ENCODE measurements at regions not wholly inside any gene's neighbourhood (a gene's known extent, or its start where the extent isn't known, plus 50 kb on each side); places are given as distances from the start of the nearest gene placed in this dataset.
"Not testable (repeated sequence)": the region's sequence is repeated elsewhere in the genome, so short reads cannot be mapped to it uniquely, and the experiment has no call there.

- ATAC-seq; H3K4me3 Mint-ChIP-seq; DNase-seq; H3K36me3 Mint-ChIP-seq (ENCODE audit: low read depth); H3K27me3 Mint-ChIP-seq; CTCF ChIA-PET; POLR2A ChIA-PET; H3K27ac Mint-ChIP-seq; intact Hi-C loops (cut with DNase I, micrococcal nuclease); H3K4me1 Mint-ChIP-seq; H3K9me3 Mint-ChIP-seq (ENCODE audit: low read depth): not testable (repeated sequence)
These were observed 1835.6 kb downstream of the KHDRBS2 start for GRCh38 chr6:60450428-60450827.

- H3K4me1 Mint-ChIP-seq; intact Hi-C loops (cut with DNase I, micrococcal nuclease); CTCF ChIA-PET; H3K4me3 Mint-ChIP-seq; H3K27me3 Mint-ChIP-seq; ATAC-seq; H3K27ac Mint-ChIP-seq; H3K9me3 Mint-ChIP-seq (ENCODE audit: low read depth); H3K36me3 Mint-ChIP-seq (ENCODE audit: low read depth); DNase-seq; POLR2A ChIA-PET: not testable (repeated sequence)
These were observed 1841.5 kb downstream of the KHDRBS2 start for GRCh38 chr6:60444532-60444931.

DNA sequence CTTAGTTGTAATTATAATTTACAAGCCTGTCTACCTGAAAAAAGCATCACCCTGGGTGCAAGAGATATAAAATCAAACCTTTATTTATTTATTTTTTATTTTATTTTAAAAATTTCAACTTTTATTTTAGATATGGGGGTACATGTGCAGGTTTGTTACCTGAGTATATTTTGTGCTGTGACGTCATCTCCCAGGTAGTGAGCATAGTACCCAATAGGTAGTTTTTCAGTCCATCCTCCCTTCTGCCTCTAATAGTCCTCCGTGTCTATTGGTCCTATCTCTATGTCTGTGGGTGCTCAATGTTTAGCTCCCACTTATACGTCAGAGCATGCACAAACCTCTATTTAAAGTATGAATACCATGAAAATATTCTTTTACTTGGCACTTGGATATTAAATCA, 1846.3 kb downstream of the KHDRBS2 start:
- POLR2A ChIA-PET; H3K4me3 Mint-ChIP-seq; DNase-seq; H3K36me3 Mint-ChIP-seq (ENCODE audit: low read depth); intact Hi-C loops (cut with DNase I, micrococcal nuclease); H3K27ac Mint-ChIP-seq; H3K27me3 Mint-ChIP-seq; H3K4me1 Mint-ChIP-seq; ATAC-seq; CTCF ChIA-PET: not testable (repeated sequence)
- H3K9me3 Mint-ChIP-seq (ENCODE audit: low read depth) = peaks cover 11% of the 10 kb centered on the region

DNA sequence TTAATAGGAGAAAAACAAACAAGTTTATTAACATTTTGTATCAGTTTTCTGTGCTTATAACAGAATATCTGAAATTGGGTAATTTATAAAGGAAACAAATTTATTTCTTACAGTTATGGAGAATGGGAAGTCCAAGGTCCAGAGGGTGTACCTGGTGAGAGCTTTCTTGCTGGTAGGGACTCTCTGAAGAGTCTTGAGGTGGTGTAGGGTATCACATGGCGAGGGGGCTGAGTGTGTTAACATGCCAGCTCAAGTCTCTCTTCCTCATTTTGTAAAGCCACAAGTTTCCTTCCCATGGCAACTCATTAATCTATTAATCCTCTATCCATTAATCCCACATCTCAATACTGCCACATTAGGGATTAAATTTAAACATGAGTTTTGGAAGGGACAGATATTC, 1863.3 kb downstream of the KHDRBS2 start:
- POLR2A ChIA-PET; intact Hi-C loops (cut with DNase I, micrococcal nuclease); H3K27me3 Mint-ChIP-seq; DNase-seq; H3K27ac Mint-ChIP-seq; CTCF ChIA-PET; H3K4me3 Mint-ChIP-seq; ATAC-seq; H3K4me1 Mint-ChIP-seq; H3K36me3 Mint-ChIP-seq (ENCODE audit: low read depth): not testable (repeated sequence)
- peaks cover 15% of the 10 kb centered on the region for H3K9me3 Mint-ChIP-seq (ENCODE audit: low read depth)

- peaks cover 11% of the 10 kb centered on the region for H3K9me3 Mint-ChIP-seq (ENCODE audit: low read depth)
- intact Hi-C loops (cut with DNase I, micrococcal nuclease); POLR2A ChIA-PET; H3K27me3 Mint-ChIP-seq; H3K27ac Mint-ChIP-seq; H3K36me3 Mint-ChIP-seq (ENCODE audit: low read depth); H3K4me3 Mint-ChIP-seq; DNase-seq; H3K4me1 Mint-ChIP-seq; CTCF ChIA-PET; ATAC-seq: not testable (repeated sequence)
These were observed 1869.9 kb downstream of the KHDRBS2 start for GRCh38 chr6:60416118-60416517.

DNA sequence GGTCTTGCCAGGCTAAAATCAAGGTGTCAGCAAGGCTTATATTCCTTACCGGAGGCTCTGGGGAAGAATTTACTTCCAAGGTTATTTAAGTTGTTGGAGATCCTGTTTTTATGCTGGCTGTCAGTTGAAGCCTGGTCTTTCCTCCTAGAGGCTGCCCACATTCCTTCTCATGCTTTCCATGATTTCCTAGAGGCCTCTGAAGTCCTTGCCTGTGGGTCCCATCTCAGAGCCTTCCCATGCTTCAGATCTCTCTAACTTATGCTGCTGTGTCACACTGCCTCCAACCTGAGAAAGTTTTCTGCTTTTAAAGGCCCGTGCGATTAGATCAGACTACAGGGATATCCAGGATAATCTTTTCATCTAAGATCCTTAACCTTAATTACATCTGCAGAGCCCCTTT, 1877.3 kb downstream of the KHDRBS2 start:
- H3K4me1 Mint-ChIP-seq; DNase-seq; H3K36me3 Mint-ChIP-seq (ENCODE audit: low read depth); CTCF ChIA-PET; H3K27ac Mint-ChIP-seq; POLR2A ChIA-PET; intact Hi-C loops (cut with DNase I, micrococcal nuclease); ATAC-seq; H3K27me3 Mint-ChIP-seq; H3K4me3 Mint-ChIP-seq: not testable (repeated sequence)
- H3K9me3 Mint-ChIP-seq (ENCODE audit: low read depth) = peaks cover 11% of the 10 kb centered on the region

DNA sequence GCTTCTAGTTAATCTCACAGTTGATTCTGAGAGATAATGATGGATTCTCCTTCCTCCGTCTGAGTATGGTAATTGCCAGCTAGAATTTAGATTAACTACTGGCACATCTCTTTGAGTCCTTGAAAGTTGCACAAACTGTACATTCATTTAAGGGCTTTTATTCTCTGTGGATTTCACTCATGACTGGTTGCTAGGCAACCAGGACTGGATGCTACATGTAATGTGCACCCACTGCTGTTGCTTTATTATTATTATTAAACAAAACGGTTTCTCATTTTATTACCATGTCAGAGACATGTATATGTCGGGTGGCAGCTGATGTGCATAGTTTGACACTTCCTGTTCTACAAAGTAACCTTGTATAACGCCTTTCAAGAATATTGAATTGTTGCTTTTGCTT, 1882.8 kb downstream of the KHDRBS2 start:
- ATAC-seq; H3K4me1 Mint-ChIP-seq; H3K27ac Mint-ChIP-seq; CTCF ChIA-PET; DNase-seq; H3K4me3 Mint-ChIP-seq; POLR2A ChIA-PET; H3K36me3 Mint-ChIP-seq (ENCODE audit: low read depth); H3K9me3 Mint-ChIP-seq (ENCODE audit: low read depth); H3K27me3 Mint-ChIP-seq; intact Hi-C loops (cut with DNase I, micrococcal nuclease): not testable (repeated sequence)

- ATAC-seq; H3K36me3 Mint-ChIP-seq (ENCODE audit: low read depth); intact Hi-C loops (cut with DNase I, micrococcal nuclease); CTCF ChIA-PET; H3K4me1 Mint-ChIP-seq; H3K27me3 Mint-ChIP-seq; H3K9me3 Mint-ChIP-seq (ENCODE audit: low read depth); H3K27ac Mint-ChIP-seq; H3K4me3 Mint-ChIP-seq; DNase-seq; POLR2A ChIA-PET: not testable (repeated sequence)
These were observed 1883.5 kb downstream of the KHDRBS2 start for GRCh38 chr6:60402490-60402889.

- H3K4me3 Mint-ChIP-seq; H3K36me3 Mint-ChIP-seq (ENCODE audit: low read depth); H3K4me1 Mint-ChIP-seq; H3K27ac Mint-ChIP-seq; CTCF ChIA-PET; H3K27me3 Mint-ChIP-seq; POLR2A ChIA-PET; intact Hi-C loops (cut with DNase I, micrococcal nuclease); ATAC-seq; DNase-seq: not testable (repeated sequence)
- H3K9me3 Mint-ChIP-seq (ENCODE audit: low read depth) = peaks cover 13% of the 10 kb centered on the region
These were observed 1890.8 kb downstream of the KHDRBS2 start for GRCh38 chr6:60395261-60395660.

GRCh38 chr6:60392969-60393368, 1893.1 kb downstream of the KHDRBS2 start:
- H3K4me1 Mint-ChIP-seq; H3K27ac Mint-ChIP-seq; H3K27me3 Mint-ChIP-seq; POLR2A ChIA-PET; DNase-seq; H3K4me3 Mint-ChIP-seq; CTCF ChIA-PET; H3K36me3 Mint-ChIP-seq (ENCODE audit: low read depth); intact Hi-C loops (cut with DNase I, micrococcal nuclease); ATAC-seq: not testable (repeated sequence)
- peaks cover 15% of the 10 kb centered on the region for H3K9me3 Mint-ChIP-seq (ENCODE audit: low read depth)

DNA sequence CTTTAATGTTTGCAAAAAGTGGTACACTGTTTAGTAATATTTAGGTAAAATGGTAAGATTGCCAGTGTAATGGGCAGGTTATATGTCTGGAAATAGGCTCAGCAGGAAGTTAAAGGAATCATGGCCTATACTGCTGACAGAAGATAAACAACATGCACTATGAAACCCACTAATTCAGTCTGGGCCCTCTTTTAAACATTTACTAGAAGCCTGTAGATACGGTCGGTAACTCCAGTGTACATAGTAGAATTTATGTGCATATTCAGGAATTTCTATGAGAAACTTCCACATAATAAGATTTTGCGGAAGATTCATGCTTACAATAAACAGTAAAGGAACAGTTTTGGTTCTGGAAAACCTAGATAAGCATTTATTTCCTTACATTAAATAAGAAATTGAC, 1896.9 kb downstream of the KHDRBS2 start:
- intact Hi-C loops (cut with DNase I, micrococcal nuclease); H3K4me3 Mint-ChIP-seq; H3K36me3 Mint-ChIP-seq (ENCODE audit: low read depth); POLR2A ChIA-PET; H3K9me3 Mint-ChIP-seq (ENCODE audit: low read depth); H3K27ac Mint-ChIP-seq; H3K4me1 Mint-ChIP-seq; H3K27me3 Mint-ChIP-seq; DNase-seq; ATAC-seq; CTCF ChIA-PET: not testable (repeated sequence)

- DNase-seq; CTCF ChIA-PET; intact Hi-C loops (cut with DNase I, micrococcal nuclease); H3K4me3 Mint-ChIP-seq; H3K36me3 Mint-ChIP-seq (ENCODE audit: low read depth); H3K4me1 Mint-ChIP-seq; ATAC-seq; POLR2A ChIA-PET; H3K27me3 Mint-ChIP-seq; H3K9me3 Mint-ChIP-seq (ENCODE audit: low read depth); H3K27ac Mint-ChIP-seq: not testable (repeated sequence)
These were observed 1901.4 kb downstream of the KHDRBS2 start for GRCh38 chr6:60384614-60385013.

- H3K9me3 Mint-ChIP-seq (ENCODE audit: low read depth); H3K27me3 Mint-ChIP-seq; H3K4me1 Mint-ChIP-seq; DNase-seq; H3K27ac Mint-ChIP-seq; intact Hi-C loops (cut with DNase I, micrococcal nuclease); CTCF ChIA-PET; H3K4me3 Mint-ChIP-seq; H3K36me3 Mint-ChIP-seq (ENCODE audit: low read depth); POLR2A ChIA-PET; ATAC-seq: not testable (repeated sequence)
These were observed 1903.3 kb downstream of the KHDRBS2 start for GRCh38 chr6:60382771-60383170.

Measured in activated CD4-positive, alpha-beta T cell treated with anti-CD3 and anti-CD28 coated beads for 36 hours (primary cell).